IMR-90 (cell line): ENCODE measurements at regions not wholly inside any gene's neighbourhood (a gene's known extent, or its start where the extent isn't known, plus 50 kb on each side); places are given as distances from the start of the nearest gene placed in this dataset.

ENCODE experiments used
- ATAC-seq: fragments of 200-7000 bp; cut with Tn5 transposase; 2 replicates; pipeline ENCODE4 v1.9.1; 2020; ENCODE audit warnings: low read depth, mild to moderate bottlenecking, moderate library complexity
- BruUV-seq: library from RNA; stranded (reverse); fragments of 400-500 nt; replicated peaks from 2 replicates; lab custom pipeline; 2021; lab: Mats Ljungman, UMichigan
- CTCF ChIA-PET: fragments of 300-600 bp; formaldehyde crosslinking; extraction: SDS; loops from one replicate; lab custom pipeline; 2021; ENCODE audit warnings: antibody characterized with exemption; lab: Yijun Ruan, JAX
- POLR2A ChIA-PET: fragments of 300-600 bp; sonication (Branson Sonifier 250); formaldehyde crosslinking; loops from one replicate; lab custom pipeline; 2022; ENCODE audit warnings: antibody characterized with exemption; ENCODE audit not compliant: unreplicated experiment; lab: Charles Lee
- DNase-seq: peaks from one replicate; pipeline ENCODE4 v3.0.0; 2013
- H2AFZ ChIP-seq: replicated peaks from 2 replicates; pipeline ENCODE3; 2013; ENCODE audit warnings: low read length, mild to moderate bottlenecking; ENCODE audit not compliant: poor library complexity
- H2AK5ac ChIP-seq: 2 replicates; pipeline ENCODE4 v1.6.1; 2013; ENCODE audit warnings: low read depth, low read length, inconsistent platforms
- H2AK9ac ChIP-seq: replicated peaks from 2 replicates; pipeline ENCODE3; 2013; ENCODE audit warnings: mild to moderate bottlenecking, low read depth, low read length, moderate library complexity; ENCODE audit not compliant: poor library complexity
- H2BK120ac ChIP-seq: 2 replicates; pipeline ENCODE4 v1.6.1; 2013; ENCODE audit warnings: low read depth, low read length, inconsistent platforms
- H2BK15ac ChIP-seq: 3 replicates; pipeline ENCODE4 v1.6.1; 2013; ENCODE audit warnings: low read depth, low read length, inconsistent platforms
- H2BK20ac ChIP-seq: 2 replicates; pipeline ENCODE4 v1.6.1; 2013; ENCODE audit warnings: low read depth, mild to moderate bottlenecking, inconsistent platforms, low read length, moderate library complexity
- H2BK5ac ChIP-seq: 2 replicates; pipeline ENCODE4 v1.6.1; 2013; ENCODE audit warnings: mild to moderate bottlenecking, low read depth, low read length, inconsistent platforms; ENCODE audit not compliant: poor library complexity, severe bottlenecking
- H3K14ac ChIP-seq: replicated peaks from 2 replicates; pipeline ENCODE4 v1.6.1; 2013; ENCODE audit warnings: low read depth, low read length, inconsistent platforms
- H3K18ac ChIP-seq: 2 replicates; pipeline ENCODE4 v1.6.1; 2013; ENCODE audit warnings: low read depth, low read length, control low read depth
- H3K23ac ChIP-seq: 2 replicates; pipeline ENCODE4 v1.6.1; 2013; ENCODE audit warnings: low read depth, low read length, inconsistent platforms
- H3K27ac ChIP-seq: 2 replicates; pipeline ENCODE4 v1.5.1; 2013; ENCODE audit warnings: mild to moderate bottlenecking, control low read depth, low read length; ENCODE audit not compliant: insufficient read depth
- H3K27me3 ChIP-seq: 2 replicates; pipeline ENCODE4 v1.6.1; 2013; ENCODE audit warnings: low read length; ENCODE audit not compliant: control insufficient read depth, insufficient read depth
- H3K36me3 ChIP-seq: 2 replicates; pipeline ENCODE4 v1.6.1; 2013; ENCODE audit warnings: low read length, mixed read lengths; ENCODE audit not compliant: control insufficient read depth, insufficient read depth
- H3K4ac ChIP-seq: 2 replicates; pipeline ENCODE4 v1.6.1; 2013; ENCODE audit warnings: low read depth, low read length, inconsistent platforms
- H3K4me1 ChIP-seq: 2 replicates; pipeline ENCODE4 v1.6.1; 2013; ENCODE audit warnings: low read length, mixed read lengths; ENCODE audit not compliant: control insufficient read depth, insufficient read depth
- H3K4me2 ChIP-seq: 2 replicates; pipeline ENCODE4 v1.6.1; 2013; ENCODE audit warnings: low read depth, mild to moderate bottlenecking, control low read depth, low read length, moderate library complexity
- H3K4me3 ChIP-seq: 2 replicates; pipeline ENCODE4 v1.5.1; 2013; ENCODE audit warnings: low read depth, mild to moderate bottlenecking, control low read depth, low read length, moderate library complexity; ENCODE audit not compliant: insufficient read depth
- H3K56ac ChIP-seq: 2 replicates; pipeline ENCODE4 v1.6.1; 2013; ENCODE audit warnings: low read length, inconsistent platforms; ENCODE audit not compliant: insufficient read depth; ENCODE audit errors: extremely low read depth
- H3K79me1 ChIP-seq, 2 experiments: 2 replicates each; pipeline ENCODE4 v1.6.1; 2013; ENCODE audit warnings: low read length in 2 of 2, inconsistent platforms in 1 of 2, low read depth in 1 of 2
- H3K9ac ChIP-seq: 2 replicates; pipeline ENCODE4 v1.6.1; 2013; ENCODE audit warnings: low read depth, low read length, control low read depth
- H3K9me1 ChIP-seq: 2 replicates; pipeline ENCODE4 v1.6.1; 2013; ENCODE audit warnings: low read length, inconsistent platforms; ENCODE audit not compliant: insufficient read depth
- H3K9me3 ChIP-seq: 2 replicates; pipeline ENCODE4 v1.6.1; 2013; ENCODE audit warnings: low read length; ENCODE audit not compliant: control insufficient read depth, insufficient read depth
- H4K20me1 ChIP-seq: 2 replicates; pipeline ENCODE4 v1.6.1; 2013; ENCODE audit warnings: low read length, inconsistent platforms; ENCODE audit not compliant: insufficient read depth
- H4K5ac ChIP-seq: 2 replicates; pipeline ENCODE4 v1.6.1; 2013; ENCODE audit warnings: mild to moderate bottlenecking, low read depth, low read length, control low read depth
- H4K8ac ChIP-seq, 2 experiments: 2 replicates each; pipeline ENCODE4 v1.6.1; 2013; ENCODE audit warnings: low read depth in 2 of 2, low read length in 2 of 2, control low read depth in 1 of 2, inconsistent platforms in 1 of 2
- H4K91ac ChIP-seq: 2 replicates; pipeline ENCODE4 v1.6.1; 2013; ENCODE audit warnings: low read depth, low read length, inconsistent platforms; ENCODE audit not compliant: insufficient read depth
- BHLHE40 ChIP-seq: fragments of 150-350 bp; IDR thresholded peaks from 2 replicates; pipeline ENCODE4 v1.6.1; 2016; ENCODE audit warnings: mild to moderate bottlenecking, low read depth, low read length
- WGBS, 2 experiments: methylation state at CpG; one replicate each; pipeline versions ENCODE4 v1.1.5 to v1.1.7; 2013; ENCODE audit warnings: missing lambda C conversion rate in 2 of 2; ENCODE audit not compliant: insufficient read length in 1 of 2; ENCODE audit errors: extremely low coverage in 2 of 2; 5-methylcytosine and 5-hydroxymethylcytosine counted together
- dilution Hi-C: fragments of 300-500 bp; cut with HindIII; formaldehyde crosslinking; loops from one replicate; pipeline ENCODE4 v1.14.3; 2018; ENCODE audit warnings: low sequenced_read_pairs; ENCODE audit not compliant: unreplicated experiment
- in situ Hi-C: fragments of 300-500 bp; cut with MboI; formaldehyde crosslinking; loops from 3 replicates; pipeline ENCODE4 v1.14.3; 2019; ENCODE audit warnings: low sequenced_read_pairs, inconsistent platforms, mixed read lengths
- intact Hi-C: fragments of 100-400 bp; cut with micrococcal nuclease; formaldehyde crosslinking; loops from 2 replicates; pipeline ENCODE4 v1.10.0; 2022
- TF ChIP-seq, protein P1 (sequence below): fragments of 150-350 bp; IDR thresholded peaks from 2 replicates; pipeline ENCODE4 v1.6.1; 2017; ENCODE audit warnings: mild to moderate bottlenecking, antibody characterized with exemption, low read length, low read depth

DNA sequence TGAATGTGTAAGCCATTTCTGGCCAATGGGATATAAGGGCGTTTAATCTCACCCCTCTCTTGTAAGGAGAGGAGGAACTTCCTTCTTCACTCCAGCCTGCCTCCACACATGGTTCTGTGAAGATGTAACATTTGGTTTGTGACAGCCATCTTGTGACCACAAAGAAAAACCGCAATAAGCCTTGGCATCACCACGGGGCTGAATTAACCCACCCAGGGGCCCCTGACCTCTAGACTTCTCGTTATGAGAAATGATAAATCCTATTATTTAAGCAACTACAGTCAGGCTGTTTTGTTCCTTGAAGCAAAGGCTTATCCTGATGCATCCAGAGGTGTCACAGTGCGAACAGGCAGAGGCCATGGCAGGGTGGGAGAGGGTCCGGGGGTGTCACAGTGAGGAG lies 139.7 kb downstream of the CDC5L start:
- TF ChIP-seq, protein P1, sequence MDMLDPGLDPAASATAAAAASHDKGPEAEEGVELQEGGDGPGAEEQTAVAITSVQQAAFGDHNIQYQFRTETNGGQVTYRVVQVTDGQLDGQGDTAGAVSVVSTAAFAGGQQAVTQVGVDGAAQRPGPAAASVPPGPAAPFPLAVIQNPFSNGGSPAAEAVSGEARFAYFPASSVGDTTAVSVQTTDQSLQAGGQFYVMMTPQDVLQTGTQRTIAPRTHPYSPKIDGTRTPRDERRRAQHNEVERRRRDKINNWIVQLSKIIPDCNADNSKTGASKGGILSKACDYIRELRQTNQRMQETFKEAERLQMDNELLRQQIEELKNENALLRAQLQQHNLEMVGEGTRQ: no peak
- no peak for TF ChIP-seq BHLHE40

More for the DNA sequence above, 139.7 kb downstream of the CDC5L start:
- DNase-seq: no peak
- Histone ChIP-seq H3K4me2 (no peak overlapping the region), H2BK120ac (no peak overlapping the region), H3K4me3 (no peak overlapping the region), H3K14ac (no peak overlapping the region), H4K91ac (no peak overlapping the region), H3K9me3 (peaks cover 2% of the 10 kb centered on the region; the same call in 1 of the 2 replicates), H3K36me3 (no peaks in the 10 kb centered on the region), H2AFZ (no peak overlapping the region), H3K56ac (no peak overlapping the region), H4K8ac (no peak overlapping the region), H2BK20ac (no peak overlapping the region), H2AK9ac (no peak overlapping the region), H2BK5ac (no peak overlapping the region), H4K5ac (no peak overlapping the region), H4K20me1 (no peaks in the 10 kb centered on the region; the same call in 1 of the 2 replicates), H3K4ac (no peak overlapping the region), H3K23ac (no peak overlapping the region), H3K27ac (no peak overlapping the region), H2AK5ac (no peak overlapping the region), H3K79me1 (no peaks in the 10 kb centered on the region), H3K27me3 (peaks cover 49% of the 10 kb centered on the region), H3K9ac (no peak overlapping the region), H3K9me1 (no peaks in the 10 kb centered on the region), H3K18ac (no peak overlapping the region), H3K4me1 (no peaks in the 10 kb centered on the region), H2BK15ac (no peak overlapping the region)
- no TSS peak for BruUV-seq
- in situ Hi-C loops: no loop called here
- WGBS, 2 experiments: 100% methylated on average over 1 of the region's 6 CpGs; no CpG with 5 or more reads in 1 of the 2 experiments
- no peak for ATAC-seq
- ChIA-PET CTCF (no interaction called here), POLR2A (no interaction called here)
- dilution Hi-C loops: no loop called here
- intact Hi-C loops: no loop called here
